GM18502 (cell line): ENCODE measurements at regions not wholly inside any gene's neighbourhood (a gene's known extent, or its start where the extent isn't known, plus 50 kb on each side); places are given as distances from the start of the nearest gene placed in this dataset.
"Not testable (repeated sequence)": the region's sequence is repeated elsewhere in the genome, so short reads cannot be mapped to it uniquely, and the experiment has no call there.

Experiments used
- ATAC-seq: cut with Tn5 transposase; IDR thresholded peaks from one replicate; pipeline ENCODE4 v1.9.1; 2021; ENCODE audit warnings: mild to moderate bottlenecking; ENCODE audit not compliant: unreplicated experiment, poor library complexity

DNA sequence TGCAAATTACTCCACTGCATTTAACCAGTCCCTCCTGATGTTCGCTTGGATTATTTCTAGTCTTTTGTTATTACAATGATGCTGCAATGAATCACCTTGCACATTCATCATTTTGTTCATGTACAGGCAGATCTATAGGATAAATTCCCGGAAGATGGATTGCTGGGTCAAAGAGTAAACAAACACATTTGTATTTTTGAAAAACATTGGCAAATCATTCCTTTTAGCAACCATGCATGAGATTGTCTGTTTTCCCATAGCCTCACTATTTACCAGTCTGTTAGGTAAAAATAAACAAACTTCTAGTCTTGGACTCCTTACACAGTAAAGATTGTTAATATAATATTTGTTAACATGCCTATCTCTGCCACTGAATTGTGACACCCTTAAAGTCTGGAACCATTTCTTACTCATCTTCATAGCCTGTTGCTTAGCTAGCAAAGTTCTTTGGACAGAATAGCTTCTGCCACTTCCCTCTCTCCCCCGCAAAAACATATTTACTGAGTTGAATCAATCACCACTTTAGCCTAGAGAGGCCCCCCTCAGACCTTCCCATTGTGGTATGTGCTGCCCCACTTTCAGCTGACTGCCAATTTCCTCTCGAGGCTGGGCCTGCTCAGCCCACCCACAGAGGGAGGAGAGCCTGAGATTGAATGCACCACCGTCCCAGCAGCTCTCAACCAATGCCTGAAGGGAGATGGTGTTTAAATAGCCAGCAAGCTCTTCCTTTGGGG, 108.4 kb upstream of the ATXN3L start:
- ATAC-seq = no peak

GRCh38 chrX:13427441-13428052, 107.7 kb upstream of the ATXN3L start:
- ATAC-seq = no peak

GRCh38 chrX:13420545-13421183, 100.8 kb upstream of the ATXN3L start:
- no peak for ATAC-seq

DNA sequence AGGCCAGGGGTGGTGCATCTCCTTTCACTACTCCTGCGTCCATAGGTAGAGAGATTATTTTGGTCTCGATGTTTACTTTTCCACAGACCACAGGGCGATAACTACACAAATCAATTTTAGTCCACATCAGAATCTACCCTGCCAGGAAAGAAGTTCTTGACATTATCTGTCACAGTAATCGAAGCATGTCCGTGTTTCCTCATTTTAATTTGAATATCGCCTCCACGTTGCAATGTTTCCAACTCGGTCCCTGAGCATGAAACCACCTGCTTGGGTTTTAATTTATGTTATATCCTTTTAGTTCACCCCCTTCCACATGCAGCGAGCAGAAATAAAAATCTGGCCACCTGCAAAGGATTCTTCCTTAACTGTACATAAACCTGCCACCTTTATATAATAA, 100.1 kb upstream of the ATXN3L start:
- ATAC-seq = no peak

DNA sequence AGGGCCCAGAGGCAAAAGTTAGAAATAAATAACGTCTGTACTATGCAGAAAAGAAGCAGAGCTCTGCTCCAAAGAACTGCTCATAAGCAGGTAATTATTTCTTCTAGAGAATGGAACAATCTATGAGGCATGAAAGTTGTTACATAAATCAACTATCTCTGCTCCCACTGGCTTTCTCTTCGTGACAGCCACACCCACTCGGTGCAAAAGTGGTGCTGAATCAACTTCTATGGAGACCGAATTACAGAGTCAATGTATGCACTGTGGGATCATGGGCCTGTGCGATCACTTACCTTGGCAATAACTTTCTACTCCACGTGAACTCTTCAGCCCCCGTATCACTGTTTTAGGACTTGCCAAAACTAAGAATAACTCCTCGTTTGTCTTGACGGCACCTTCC, 99.4 kb upstream of the ATXN3L start:
- no peak for ATAC-seq

GRCh38 chrX:13418126-13419097, 98.6 kb upstream of the ATXN3L start:
- ATAC-seq = no peak

GRCh38 chrX:13415509-13415908, 95.7 kb upstream of the ATXN3L start:
- no peak for ATAC-seq

- no peak for ATAC-seq
These were observed 94.3 kb upstream of the ATXN3L start for GRCh38 chrX:13414006-13414647.

GRCh38 chrX:13412208-13412600, 92.4 kb upstream of the ATXN3L start:
- ATAC-seq = no peak

DNA sequence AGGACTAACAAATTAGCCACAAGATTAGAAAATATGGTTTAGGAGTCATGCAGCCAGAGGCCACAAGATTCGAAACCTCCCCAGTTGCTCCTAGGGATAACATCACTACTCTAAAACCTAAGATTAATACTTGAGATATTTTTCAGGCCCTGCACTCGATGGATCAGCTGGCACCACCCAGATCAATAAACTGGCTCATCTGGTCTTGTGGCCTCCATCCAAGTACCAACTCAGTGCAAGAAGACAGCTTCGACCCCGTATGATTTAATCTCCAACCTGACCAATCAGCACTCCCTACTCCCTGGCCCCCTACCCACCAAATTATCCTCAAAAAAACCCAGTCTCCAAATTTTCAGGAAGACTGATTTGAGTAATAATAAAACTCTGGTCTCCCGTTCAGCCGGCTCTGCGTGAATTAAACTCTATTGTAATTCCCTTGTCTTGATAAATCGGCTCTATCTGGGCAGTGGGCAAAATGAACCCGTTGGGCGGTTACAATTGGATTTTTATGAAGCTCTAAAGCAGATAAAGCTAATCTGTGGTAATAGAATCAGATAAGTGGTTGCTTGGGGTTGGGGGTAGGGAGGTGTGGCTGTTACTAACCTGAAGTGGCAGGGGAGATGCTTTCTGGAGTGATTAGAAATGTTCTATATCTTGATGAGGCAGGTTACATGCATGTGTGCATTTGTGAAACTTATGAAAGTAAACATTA, 91.8 kb upstream of the ATXN3L start:
- no peak for ATAC-seq

- ATAC-seq = not testable (repeated sequence)
These were observed 88.7 kb upstream of the ATXN3L start for GRCh38 chrX:13408599-13408998.

- ATAC-seq = not testable (repeated sequence)
These were observed 84.9 kb upstream of the ATXN3L start for GRCh38 chrX:13404777-13405176.

- no peak for ATAC-seq
These were observed 84.5 kb upstream of the ATXN3L start for GRCh38 chrX:13404364-13404763.

DNA sequence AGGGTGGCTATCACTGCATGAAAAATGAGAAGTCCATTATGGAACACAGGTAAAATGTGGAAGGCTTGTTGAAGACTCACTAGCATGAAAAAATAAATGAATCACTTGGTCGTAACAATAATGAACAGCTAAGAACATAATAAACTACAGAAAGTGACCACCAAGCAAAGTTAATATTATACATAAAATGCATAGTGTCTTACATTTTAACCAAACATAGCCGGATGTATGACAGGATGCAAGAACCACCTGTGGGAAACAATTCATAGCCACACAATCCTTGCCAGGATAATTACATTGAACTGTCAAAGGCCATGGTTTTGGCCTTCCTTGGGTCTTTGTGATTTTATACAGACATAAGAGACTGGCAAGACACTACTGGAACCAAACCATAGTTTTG, 81.9 kb upstream of the ATXN3L start:
- no peak for ATAC-seq

- ATAC-seq = no peak
These were observed 79.0 kb upstream of the ATXN3L start for GRCh38 chrX:13398839-13399238.

DNA sequence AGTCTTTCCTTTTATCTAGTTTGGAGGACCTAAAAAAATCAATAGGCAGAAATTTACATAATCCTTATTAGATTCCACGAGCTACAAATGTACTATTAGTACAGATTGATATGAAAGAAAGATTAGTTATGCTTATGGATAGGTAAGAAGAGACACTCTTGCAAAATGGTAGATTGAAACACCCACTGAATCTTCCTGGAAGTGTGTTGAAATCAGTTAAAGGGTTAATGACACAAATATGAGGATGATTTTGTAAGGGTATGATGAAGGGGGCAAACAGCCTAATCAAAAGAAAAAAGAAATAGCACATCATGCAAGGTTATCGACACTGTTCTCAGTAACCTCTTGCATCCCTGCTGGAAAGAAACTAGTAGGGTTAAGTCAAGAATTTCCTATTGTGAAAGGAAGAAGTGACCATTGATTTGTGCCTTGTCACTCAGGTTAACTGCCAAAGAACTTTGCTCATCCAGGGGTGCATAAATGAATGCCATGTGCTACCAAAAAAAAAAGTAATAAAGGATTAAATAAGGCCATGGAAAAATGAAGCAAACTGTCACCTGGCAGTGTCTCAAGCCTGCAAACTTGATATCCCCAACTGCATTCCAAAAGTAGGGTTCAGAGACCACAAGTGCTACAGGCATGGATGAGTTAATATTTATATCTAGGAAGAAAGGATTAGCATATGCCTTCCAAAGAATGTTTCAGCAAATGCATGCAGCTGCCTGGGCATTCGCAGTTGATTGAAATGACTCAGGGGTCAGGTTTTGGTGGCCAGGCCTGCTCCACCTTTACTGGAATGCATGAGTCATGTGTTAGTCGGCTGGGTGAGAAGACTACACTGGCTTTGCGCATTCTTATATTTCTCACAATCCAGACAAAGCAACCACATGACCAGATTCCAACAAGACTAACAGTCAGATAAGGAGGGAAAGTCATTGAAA, 78.3 kb upstream of the ATXN3L start:
- no peak for ATAC-seq

DNA sequence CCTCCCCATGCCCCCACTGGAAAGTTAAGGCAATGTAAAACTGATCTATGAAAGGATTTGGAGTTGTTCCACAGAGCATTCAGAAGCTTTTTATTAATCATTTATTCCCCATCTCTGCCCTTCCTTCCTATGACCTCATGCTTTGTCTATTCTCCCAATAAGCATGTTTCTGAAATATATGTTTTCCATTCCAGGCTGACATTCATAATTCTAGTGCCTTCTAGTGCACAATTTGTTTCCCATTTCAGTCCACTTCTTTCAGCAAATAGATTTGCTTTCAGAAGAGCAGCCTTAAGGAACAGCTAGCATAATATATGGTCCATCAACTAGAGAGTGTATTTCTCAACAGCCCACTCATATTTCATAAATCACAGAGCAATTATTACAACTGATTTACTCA, 77.1 kb upstream of the ATXN3L start:
- ATAC-seq = no peak

GRCh38 chrX:13389501-13389900, 69.6 kb upstream of the ATXN3L start:
- ATAC-seq = no peak
